A549 (cell line): ENCODE measurements at regions not wholly inside any gene's neighbourhood (a gene's known extent, or its start where the extent isn't known, plus 50 kb on each side); places are given as distances from the start of the nearest gene placed in this dataset.

Source experiments
- ATAC-seq, 2 experiments: fragments of 200-7000 bp in 1 of 2; fragments of >200 bp in 1 of 2; cut with Nextera tagmentation in 1 of 2; cut with Tn5 transposase in 1 of 2; 3 replicates each; pipeline versions ENCODE4 v1.8.0 to v1.9.1; 2018 to 2020; ENCODE audit warnings: mild to moderate bottlenecking in 1 of 2, moderate library complexity in 1 of 2
- CTCF ChIA-PET: fragments of 300-600 bp; sonication (Branson Sonifier 250); formaldehyde crosslinking; extraction: SDS; loops from one replicate; lab custom pipeline; 2021; ENCODE audit warnings: antibody characterized with exemption, inconsistent platforms; lab: Yijun Ruan, JAX
- POLR2A ChIA-PET: fragments of 350-600 bp; formaldehyde crosslinking; extraction: SDS; loops from one replicate; lab custom pipeline; 2021; ENCODE audit warnings: antibody characterized with exemption, inconsistent platforms; lab: Yijun Ruan, JAX
- DNase-seq, 2 experiments: peaks; one replicate each; pipeline versions ENCODE4 v3.0.0 to v3.0.0-alpha.2; 2011 to 2016; ENCODE audit warnings: low read depth in 1 of 2, low spot score in 1 of 2
- FAIRE-seq: peaks from 2 replicates; lab custom pipeline; 2011; peaks lifted over from hg19 to GRCh38; lab: Jason Lieb, UNC
- H3K27ac ChIP-seq, 2 experiments: fragments of >200 bp; sonication (Bioruptor Twin); formaldehyde crosslinking; 3 replicates each; pipeline ENCODE4 v1.5.1; 2016 to 2017
- H3K4me1 ChIP-seq: fragments of >200 bp; sonication (Bioruptor Twin); formaldehyde crosslinking; 3 replicates; pipeline ENCODE4 v1.6.1; 2016
- H3K4me2 ChIP-seq: fragments of >200 bp; sonication (Bioruptor Twin); formaldehyde crosslinking; 3 replicates; pipeline ENCODE4 v1.6.1; 2016
- H3K4me3 ChIP-seq: fragments of >200 bp; sonication (Bioruptor Twin); formaldehyde crosslinking; 3 replicates; pipeline ENCODE4 v1.5.1; 2016
- H3K9me3 ChIP-seq: fragments of >200 bp; sonication (Bioruptor Twin); formaldehyde crosslinking; 3 replicates; pipeline ENCODE4 v1.6.1; 2016
- CBX8 ChIP-seq: fragments of 200-600 bp; sonication (generic); IDR thresholded peaks from 2 replicates; pipeline ENCODE4 v1.6.1; 2016
- CHD2 ChIP-seq: fragments of 150-350 bp; IDR thresholded peaks from 2 replicates; pipeline ENCODE4 v1.6.1; 2014; ENCODE audit warnings: low read length; ENCODE audit not compliant: partially characterized antibody
- FOSL2 ChIP-seq, 2 experiments: fragments of 450-650 bp in 1 of 2; fragments of >200 bp in 1 of 2; sonication (Bioruptor Twin) in 1 of 2; formaldehyde crosslinking; IDR thresholded peaks; 2 replicates each; pipeline versions ENCODE4 v1.5.0 to v1.6.1; 2016 to 2020; ENCODE audit warnings: mild to moderate bottlenecking in 1 of 2, moderate library complexity in 1 of 2
- HEYL ChIP-seq: fragments of 250-450 bp; sonication (Bioruptor Pico); IDR thresholded peaks from 2 replicates; pipeline ENCODE4 v1.8.0; 2021; ENCODE audit warnings: mild to moderate bottlenecking, moderate library complexity
- HOXA7 ChIP-seq: fragments of 250-450 bp; sonication (Bioruptor Pico); IDR thresholded peaks from 2 replicates; pipeline ENCODE4 v1.5.0; 2020; ENCODE audit warnings: mild to moderate bottlenecking, moderate library complexity
- HOXB13 ChIP-seq: fragments of 250-450 bp; sonication (Bioruptor Pico); IDR thresholded peaks from 2 replicates; pipeline ENCODE4 v1.5.0; 2020; ENCODE audit warnings: low read depth, mild to moderate bottlenecking, moderate library complexity
- JUNB ChIP-seq: fragments of >200 bp; sonication (Bioruptor Twin); formaldehyde crosslinking; IDR thresholded peaks from 2 replicates; pipeline ENCODE4 v1.6.1; 2016
- NPAS2 ChIP-seq: fragments of 250-450 bp; sonication (Bioruptor Pico); IDR thresholded peaks from 2 replicates; pipeline ENCODE4 v1.8.0; 2022; ENCODE audit warnings: mild to moderate bottlenecking, moderate library complexity, borderline replicate concordance
- NR3C1 ChIP-seq: fragments of >200 bp; sonication (Bioruptor Twin); formaldehyde crosslinking; IDR thresholded peaks from 3 replicates; pipeline ENCODE4 v1.6.1; 2017
- PHF8 ChIP-seq: fragments of 200-600 bp; sonication (generic); IDR thresholded peaks from 2 replicates; pipeline ENCODE4 v1.6.1; 2016; ENCODE audit warnings: low read depth, mild to moderate bottlenecking, antibody characterized with exemption, moderate library complexity, borderline replicate concordance
- POLR2A ChIP-seq: IDR thresholded peaks from 2 replicates; pipeline ENCODE4 v1.6.1; 2012; ENCODE audit warnings: mild to moderate bottlenecking, low read length
- RFX5 ChIP-seq: fragments of 450-650 bp; IDR thresholded peaks from 2 replicates; pipeline ENCODE4 v1.7.1; 2014; ENCODE audit warnings: antibody characterized with exemption, mild to moderate bottlenecking, moderate library complexity
- TP53 ChIP-seq: fragments of 250-450 bp; sonication (Bioruptor Pico); IDR thresholded peaks from 2 replicates; pipeline ENCODE4 v1.5.0; 2021; ENCODE audit warnings: mild to moderate bottlenecking, moderate library complexity
- WGBS: methylation state at CpG from one replicate; pipeline ENCODE4 v1.1.6; 2017; ENCODE audit errors: missing lambda C conversion rate; 5-methylcytosine and 5-hydroxymethylcytosine counted together
- TF ChIP-seq, protein P1 (sequence below): IDR thresholded peaks from 2 replicates; pipeline ENCODE4 v1.6.1; 2012
- TF ChIP-seq, protein P2 (sequence below): fragments of 150-350 bp; IDR thresholded peaks from 2 replicates; pipeline ENCODE4 v1.6.1; 2014; ENCODE audit warnings: low read depth, mild to moderate bottlenecking, low read length
- TF ChIP-seq, protein P3 (sequence below): fragments of >200 bp; sonication (Bioruptor Twin); formaldehyde crosslinking; IDR thresholded peaks from 3 replicates; pipeline ENCODE4 v1.6.1; 2016
- TF ChIP-seq, protein P4 (sequence below): fragments of 250-450 bp; sonication (Bioruptor Pico); IDR thresholded peaks from 2 replicates; pipeline ENCODE4 v1.5.0; 2021; ENCODE audit warnings: mild to moderate bottlenecking, moderate library complexity, borderline replicate concordance
- TF ChIP-seq, protein P5 (sequence below): fragments of 250-450 bp; sonication (Bioruptor Pico); IDR thresholded peaks from 2 replicates; pipeline ENCODE4 v1.5.0; 2020; ENCODE audit warnings: low read depth, mild to moderate bottlenecking, moderate library complexity

DNA sequence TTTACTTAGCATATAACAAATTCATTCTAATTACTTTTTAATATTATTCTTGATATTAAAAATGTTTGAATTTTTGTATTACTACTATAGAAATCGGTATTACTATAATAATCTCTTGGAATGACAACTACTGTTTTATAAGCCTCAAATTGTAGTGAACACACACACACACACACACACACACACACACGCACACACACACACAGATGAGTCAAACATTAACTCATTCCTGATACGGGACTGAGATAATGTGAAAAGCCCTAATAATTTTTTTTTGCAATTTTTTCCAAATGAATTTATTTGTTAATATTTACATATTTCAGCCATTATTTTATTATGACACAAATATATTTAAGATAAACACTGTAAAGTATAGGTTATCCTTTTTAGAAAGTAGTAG is 951.2 kb upstream of the PHF14 start:
- H3K4me1 ChIP-seq: no peaks in the 10 kb centered on the region
- CTCF ChIA-PET: interaction anchor here (0.7 kb wide), 1 partner anchor 59 kb away, joined by 3 read pairs; no protein-coding TSS in a partner anchor
- no peak for ATAC-seq

DNA sequence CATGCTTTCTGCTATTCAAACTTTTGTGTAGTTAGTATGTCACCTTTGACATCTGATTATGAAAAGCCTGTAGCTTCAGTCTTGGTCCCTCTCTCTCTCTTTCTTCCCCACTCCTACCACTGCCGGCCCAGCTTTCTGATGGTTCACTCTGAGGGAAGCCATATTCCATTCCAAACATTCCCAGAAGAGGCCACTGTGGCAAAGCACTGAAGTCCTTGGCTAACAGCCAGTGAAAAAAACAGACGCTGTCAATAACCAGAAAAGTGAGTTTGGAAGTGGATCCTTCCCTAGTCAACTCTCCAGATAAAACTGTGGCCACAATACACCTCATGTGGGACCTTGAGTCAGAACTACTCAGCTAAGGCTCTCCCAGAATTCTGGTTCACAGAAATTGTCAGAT is 950.7 kb upstream of the PHF14 start:
- no peak for ATAC-seq
- TF ChIP-seq NPAS2 (CRISPR knock-in tag) (no peak), HOXA7 (CRISPR knock-in tag) (no peak), FOSL2 (IDR thresholded peaks at IDR 0.05) (no peak), FOSL2 (CRISPR knock-in tag; IDR thresholded peaks at IDR 0.05) (no peak), CBX8 (no peak), PHF8 (no peak), HEYL (CRISPR knock-in tag) (no peak), JUNB (no peak), HOXB13 (CRISPR knock-in tag) (no peak), CHD2 (no peak), NR3C1 (no peak), POLR2A (no peak), RFX5 (no peak), TP53 (CRISPR knock-in tag) (no peak)
- TF ChIP-seq, protein P1, sequence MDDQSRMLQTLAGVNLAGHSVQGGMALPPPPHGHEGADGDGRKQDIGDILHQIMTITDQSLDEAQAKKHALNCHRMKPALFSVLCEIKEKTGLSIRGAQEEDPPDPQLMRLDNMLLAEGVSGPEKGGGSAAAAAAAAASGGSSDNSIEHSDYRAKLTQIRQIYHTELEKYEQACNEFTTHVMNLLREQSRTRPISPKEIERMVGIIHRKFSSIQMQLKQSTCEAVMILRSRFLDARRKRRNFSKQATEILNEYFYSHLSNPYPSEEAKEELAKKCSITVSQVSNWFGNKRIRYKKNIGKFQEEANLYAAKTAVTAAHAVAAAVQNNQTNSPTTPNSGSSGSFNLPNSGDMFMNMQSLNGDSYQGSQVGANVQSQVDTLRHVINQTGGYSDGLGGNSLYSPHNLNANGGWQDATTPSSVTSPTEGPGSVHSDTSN: no peak
- TF ChIP-seq, protein P2, sequence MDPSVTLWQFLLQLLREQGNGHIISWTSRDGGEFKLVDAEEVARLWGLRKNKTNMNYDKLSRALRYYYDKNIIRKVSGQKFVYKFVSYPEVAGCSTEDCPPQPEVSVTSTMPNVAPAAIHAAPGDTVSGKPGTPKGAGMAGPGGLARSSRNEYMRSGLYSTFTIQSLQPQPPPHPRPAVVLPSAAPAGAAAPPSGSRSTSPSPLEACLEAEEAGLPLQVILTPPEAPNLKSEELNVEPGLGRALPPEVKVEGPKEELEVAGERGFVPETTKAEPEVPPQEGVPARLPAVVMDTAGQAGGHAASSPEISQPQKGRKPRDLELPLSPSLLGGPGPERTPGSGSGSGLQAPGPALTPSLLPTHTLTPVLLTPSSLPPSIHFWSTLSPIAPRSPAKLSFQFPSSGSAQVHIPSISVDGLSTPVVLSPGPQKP: no peak
- TF ChIP-seq, protein P3, sequence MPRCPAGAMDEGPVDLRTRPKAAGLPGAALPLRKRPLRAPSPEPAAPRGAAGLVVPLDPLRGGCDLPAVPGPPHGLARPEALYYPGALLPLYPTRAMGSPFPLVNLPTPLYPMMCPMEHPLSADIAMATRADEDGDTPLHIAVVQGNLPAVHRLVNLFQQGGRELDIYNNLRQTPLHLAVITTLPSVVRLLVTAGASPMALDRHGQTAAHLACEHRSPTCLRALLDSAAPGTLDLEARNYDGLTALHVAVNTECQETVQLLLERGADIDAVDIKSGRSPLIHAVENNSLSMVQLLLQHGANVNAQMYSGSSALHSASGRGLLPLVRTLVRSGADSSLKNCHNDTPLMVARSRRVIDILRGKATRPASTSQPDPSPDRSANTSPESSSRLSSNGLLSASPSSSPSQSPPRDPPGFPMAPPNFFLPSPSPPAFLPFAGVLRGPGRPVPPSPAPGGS: no peak
- TF ChIP-seq, protein P4, sequence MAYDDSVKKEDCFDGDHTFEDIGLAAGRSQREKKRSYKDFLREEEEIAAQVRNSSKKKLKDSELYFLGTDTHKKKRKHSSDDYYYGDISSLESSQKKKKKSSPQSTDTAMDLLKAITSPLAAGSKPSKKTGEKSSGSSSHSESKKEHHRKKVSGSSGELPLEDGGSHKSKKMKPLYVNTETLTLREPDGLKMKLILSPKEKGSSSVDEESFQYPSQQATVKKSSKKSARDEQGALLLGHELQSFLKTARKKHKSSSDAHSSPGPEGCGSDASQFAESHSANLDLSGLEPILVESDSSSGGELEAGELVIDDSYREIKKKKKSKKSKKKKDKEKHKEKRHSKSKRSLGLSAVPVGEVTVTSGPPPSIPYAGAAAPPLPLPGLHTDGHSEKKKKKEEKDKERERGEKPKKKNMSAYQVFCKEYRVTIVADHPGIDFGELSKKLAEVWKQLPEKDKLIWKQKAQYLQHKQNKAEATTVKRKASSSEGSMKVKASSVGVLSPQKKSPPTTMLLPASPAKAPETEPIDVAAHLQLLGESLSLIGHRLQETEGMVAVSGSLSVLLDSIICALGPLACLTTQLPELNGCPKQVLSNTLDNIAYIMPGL: no peak
- TF ChIP-seq, all 56 proteins: peak for 0
- no peak overlapping the region for H3K27ac ChIP-seq
- DNase-seq (no peak), FAIRE-seq (no peak)
- 5% methylated on average over 2 of the region's 2 CpGs for WGBS
- H3K4me1 ChIP-seq: no peaks in the 10 kb centered on the region
- H3K9me3 ChIP-seq: no peaks in the 10 kb centered on the region; the same call in 2 of the 3 replicates
- no peak overlapping the region for H3K4me3 ChIP-seq
- ChIA-PET CTCF (no interaction called here), POLR2A (no interaction called here)
- H3K4me2 ChIP-seq: no peak overlapping the region

More for the DNA sequence above, 951.2 kb upstream of the PHF14 start:
- H3K9me3 ChIP-seq: no peaks in the 10 kb centered on the region; the same call in 2 of the 3 replicates
- H3K4me2 ChIP-seq: no peak overlapping the region
- no peak overlapping the region for H3K27ac ChIP-seq
- POLR2A ChIA-PET: no interaction called here
- WGBS: 10% methylated on average over 3 of the region's 3 CpGs
- no peak overlapping the region for H3K4me3 ChIP-seq
- no peak for TF ChIP-seq NR3C1
- TF ChIP-seq, protein P5, sequence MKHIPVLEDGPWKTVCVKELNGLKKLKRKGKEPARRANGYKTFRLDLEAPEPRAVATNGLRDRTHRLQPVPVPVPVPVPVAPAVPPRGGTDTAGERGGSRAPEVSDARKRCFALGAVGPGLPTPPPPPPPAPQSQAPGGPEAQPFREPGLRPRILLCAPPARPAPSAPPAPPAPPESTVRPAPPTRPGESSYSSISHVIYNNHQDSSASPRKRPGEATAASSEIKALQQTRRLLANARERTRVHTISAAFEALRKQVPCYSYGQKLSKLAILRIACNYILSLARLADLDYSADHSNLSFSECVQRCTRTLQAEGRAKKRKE: no peak
- FAIRE-seq (no peak), DNase-seq (no peak)
